ENCODE measurements at regions not wholly inside any gene's neighbourhood (a gene's known extent, or its start where the extent isn't known, plus 50 kb on each side); places are given as distances from the start of the nearest gene placed in this dataset.

DNA sequence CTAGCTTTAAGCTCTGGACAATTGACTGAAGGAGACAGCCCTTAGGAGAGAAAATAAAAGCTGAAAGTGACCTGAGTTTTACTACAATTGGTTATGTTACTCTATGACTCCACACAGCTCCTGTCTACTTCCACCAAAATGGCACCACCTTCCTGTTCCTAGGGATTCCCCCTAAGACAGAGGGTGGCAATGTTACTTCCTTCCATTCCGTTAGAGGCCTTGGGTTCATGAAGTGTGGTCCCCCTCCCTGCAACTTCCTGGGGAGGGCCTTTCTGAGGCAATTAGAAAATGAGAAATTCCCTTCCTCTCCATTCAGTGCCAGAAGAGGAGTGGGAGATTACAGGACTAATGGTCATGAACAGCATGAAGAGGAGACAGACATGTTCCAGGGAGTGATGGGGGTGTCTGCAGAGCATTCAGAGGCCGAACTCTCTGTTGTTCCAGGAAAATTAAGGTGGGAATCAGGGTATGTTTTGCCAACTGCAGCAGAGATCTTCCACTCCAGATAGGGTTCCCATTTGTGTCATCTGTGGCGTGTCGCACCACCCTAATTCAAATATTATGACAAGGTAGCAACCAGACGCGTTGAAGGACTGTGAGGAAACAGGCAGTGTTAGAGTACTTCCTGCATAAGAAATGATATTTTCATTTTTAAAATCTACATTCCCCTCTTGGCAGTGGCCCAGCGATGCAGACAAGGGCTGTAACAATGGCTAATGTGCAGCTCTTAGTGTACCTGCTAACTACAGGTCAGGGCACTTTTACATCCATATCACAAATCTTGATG lies 53.1 kb upstream of the TRIM67 start:
- DNase-seq (ENCODE audit: low read depth): no peak

DNA sequence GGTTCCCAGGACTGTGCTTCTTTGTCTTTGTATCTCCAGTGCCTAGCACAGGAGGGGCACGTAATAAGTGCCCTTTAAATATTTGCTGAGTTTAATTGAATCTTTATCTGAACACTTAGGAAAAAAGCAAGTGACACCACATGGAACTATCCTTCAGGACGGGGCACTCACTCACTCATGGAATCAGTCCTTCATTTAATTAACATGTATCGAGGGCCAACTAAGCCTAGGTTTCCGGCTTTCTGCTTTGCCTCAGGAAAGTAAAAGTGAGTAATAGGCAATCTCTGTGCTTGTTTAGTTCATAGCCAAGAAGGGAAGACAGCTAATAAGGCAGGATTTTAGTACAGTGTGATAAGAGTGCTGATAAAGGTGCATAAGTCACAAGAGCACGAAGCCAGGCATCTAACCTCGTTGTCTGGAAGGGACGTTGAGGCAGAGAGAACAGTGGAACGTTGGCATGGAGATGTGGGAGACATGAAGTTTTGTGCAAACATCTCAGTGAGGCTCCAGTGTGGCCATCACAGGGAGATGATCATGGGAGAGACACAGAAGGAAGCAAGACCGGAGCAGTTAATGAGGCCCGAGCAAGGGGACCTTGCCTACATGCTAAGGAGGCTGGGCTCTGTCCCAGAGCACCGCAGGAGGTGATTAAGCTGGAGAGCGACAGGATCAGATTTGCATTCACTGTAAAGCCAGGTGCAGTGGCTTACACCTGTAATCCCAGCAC lies 54.1 kb upstream of the TRIM67 start:
- DNase-seq (ENCODE audit: low read depth): peak; percentile 27

DNA sequence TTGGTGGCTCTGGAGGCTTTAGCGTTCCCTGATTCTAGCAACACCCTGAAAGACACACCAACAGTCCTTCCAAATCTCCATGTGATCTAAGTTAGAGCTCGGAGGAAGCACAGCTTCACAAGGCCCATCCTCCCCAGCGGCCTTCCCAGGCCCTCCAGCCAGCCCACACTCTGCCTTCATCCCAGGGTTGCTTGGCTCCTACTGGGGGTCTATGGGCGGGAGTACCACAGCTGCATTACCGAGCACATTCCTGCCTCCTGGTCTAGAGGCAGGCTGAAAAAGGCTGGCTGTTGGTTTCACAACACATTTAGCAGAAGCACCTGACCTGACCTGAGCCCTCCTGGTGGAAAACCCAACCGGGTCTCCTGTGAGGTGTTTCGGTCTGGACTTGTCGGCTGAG lies 54.7 kb upstream of the TRIM67 start:
- DNase-seq (ENCODE audit: low read depth): no peak

DNA sequence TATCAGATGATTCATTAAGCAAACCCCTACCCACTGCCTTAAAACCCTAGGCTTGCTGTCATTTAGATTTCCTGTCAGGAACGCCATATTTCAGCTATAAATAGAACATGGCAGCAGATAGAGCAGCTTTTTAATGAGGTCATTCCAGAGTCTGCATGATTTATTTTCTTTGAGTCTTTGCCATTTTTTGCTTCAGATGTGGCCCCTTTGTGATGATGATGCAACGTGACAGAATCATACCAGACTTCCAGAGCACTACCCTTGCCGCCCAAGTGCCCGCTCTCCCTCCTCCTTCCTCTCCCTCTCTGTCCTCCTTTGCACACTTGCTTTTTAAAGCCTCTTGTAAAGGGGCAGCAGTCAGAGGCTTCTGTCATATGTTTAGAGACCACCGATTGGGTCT lies 55.5 kb upstream of the TRIM67 start:
- peak; percentile 91 for DNase-seq (ENCODE audit: low read depth)

DNA sequence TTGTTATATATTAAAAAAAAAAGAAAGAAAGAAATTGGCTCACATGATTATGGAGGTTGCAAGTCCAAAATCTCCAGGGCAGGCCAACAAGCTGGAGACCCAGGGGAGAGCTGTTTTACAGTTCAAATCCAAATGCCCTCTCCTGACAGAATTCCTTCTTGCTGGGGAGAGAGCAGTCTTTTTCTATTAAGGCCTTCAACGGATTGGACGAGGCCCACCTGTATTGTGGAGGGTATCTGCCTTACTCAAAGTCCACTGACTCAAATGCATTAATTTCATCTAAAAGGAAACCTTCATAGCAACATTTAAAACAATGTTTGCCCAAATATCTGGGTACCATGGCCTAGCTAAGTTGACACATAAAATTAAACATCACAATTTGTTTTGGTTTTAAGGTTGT lies 56.9 kb upstream of the TRIM67 start:
- DNase-seq (ENCODE audit: low read depth): no peak

DNA sequence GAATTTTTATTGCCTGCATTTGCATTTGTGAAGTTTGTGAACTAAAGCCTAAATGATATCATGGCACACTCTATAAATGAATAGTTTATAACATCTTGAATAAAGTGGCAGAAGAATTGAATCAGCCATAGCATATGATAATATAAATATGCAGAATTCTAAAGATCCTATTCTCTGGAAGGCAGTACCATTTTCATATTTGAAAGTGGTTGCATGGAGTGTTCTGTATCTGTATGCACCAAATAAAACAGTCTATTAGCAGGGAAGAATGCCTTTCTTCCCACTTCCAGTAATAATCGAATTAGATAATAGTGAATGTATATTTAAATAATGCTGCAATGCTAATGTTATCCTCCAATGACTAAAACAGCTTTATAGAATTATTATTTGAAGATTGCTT lies 57.9 kb upstream of the TRIM67 start:
- DNase-seq (ENCODE audit: low read depth): no peak

DNA sequence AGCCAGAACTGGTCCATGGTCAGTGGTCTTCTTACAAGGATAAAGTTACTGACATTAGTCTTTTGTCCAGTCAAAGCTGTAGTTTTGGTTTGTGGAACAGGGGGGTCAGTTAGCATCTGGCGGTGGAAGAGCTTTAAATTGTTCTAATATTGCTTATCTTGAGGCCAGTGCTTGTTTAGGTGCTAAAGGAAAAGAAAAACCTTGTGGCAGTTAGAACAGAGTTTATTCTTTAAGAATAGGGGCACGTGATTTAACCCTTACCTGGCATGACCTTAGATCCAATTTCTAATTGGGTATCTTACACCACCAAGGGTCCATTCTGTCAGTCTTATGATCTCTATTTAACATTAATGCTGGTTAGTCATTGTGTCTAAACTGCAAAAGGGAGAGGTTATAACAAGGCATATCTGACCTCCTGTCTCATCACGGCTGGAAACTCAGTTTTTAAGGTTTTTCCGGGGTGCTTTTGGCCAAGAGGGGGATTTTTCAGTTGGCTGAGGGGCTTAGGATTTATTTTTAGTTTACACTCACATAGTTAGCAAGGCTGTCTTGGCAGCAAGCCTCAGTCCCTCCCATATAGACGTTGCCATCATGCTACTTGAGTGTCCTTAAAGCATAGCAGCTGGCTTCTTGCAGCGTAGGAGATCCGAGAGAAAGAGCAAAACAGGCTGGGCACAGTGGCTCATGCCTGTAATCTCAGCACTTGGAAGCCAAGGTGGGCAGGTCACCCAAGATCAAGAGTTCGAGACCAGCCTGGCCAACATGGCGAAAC lies 60.1 kb upstream of the FAM89A start:
- no peak for DNase-seq (ENCODE audit: low read depth)

DNA sequence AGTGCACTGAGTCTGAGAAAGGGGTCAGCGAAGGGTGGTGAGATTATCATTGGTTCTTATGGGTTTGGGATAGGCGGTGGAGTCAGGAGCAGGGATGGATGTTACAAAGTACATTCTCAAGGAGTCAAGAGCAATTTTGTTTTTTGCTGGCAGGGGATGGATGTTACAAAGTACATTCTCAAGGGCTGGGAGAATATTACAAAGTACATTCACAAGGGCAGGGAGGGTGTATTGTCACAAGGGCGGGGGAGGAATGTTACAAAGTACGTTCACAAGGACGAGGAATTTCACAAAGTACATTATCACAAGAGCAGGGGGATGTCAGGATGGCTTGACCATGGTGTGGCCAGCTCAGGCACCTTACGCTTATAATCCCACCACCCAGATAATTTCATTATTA lies 59.3 kb upstream of the FAM89A start:
- DNase-seq (ENCODE audit: low read depth): no peak

DNA sequence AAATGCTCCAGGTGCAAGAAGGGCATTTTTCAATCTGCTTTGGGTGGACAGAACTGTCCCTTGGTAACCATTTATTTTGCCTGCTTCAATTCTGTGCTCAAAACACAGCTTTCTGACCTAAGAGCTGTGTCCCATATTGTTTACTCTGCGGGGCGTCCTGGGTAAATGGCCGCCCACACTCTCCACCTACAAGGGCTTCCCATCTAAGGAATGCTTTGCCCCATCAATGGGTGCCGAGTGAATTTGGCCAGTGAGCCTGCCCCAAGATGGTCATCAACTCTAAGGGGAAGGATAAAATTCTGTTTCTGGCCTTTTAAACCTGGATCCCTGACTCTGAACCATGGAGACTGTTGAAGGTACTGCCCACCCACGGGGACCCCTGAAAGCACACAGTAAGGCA lies 55.5 kb upstream of the FAM89A start:
- DNase-seq (ENCODE audit: low read depth): no peak

DNA sequence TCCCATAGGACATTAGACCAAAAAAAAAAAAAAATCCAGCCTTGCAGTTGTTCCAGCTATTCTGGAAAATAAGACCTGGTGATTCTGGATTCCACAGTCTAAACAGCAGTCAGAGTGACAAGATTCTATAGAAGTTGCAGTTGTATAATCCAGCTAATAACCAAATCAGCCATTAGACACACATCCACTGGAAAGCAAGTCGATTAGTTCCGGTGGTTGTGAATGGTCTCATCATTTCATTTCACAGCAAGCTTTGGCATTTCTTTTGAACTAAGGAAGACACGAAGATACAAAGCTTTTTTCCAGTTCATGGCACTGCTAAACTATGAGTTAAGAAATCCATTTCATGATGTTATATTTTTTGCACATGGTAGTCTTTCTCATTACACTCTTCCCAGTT lies 54.4 kb upstream of the FAM89A start:
- no peak for DNase-seq (ENCODE audit: low read depth)

DNA sequence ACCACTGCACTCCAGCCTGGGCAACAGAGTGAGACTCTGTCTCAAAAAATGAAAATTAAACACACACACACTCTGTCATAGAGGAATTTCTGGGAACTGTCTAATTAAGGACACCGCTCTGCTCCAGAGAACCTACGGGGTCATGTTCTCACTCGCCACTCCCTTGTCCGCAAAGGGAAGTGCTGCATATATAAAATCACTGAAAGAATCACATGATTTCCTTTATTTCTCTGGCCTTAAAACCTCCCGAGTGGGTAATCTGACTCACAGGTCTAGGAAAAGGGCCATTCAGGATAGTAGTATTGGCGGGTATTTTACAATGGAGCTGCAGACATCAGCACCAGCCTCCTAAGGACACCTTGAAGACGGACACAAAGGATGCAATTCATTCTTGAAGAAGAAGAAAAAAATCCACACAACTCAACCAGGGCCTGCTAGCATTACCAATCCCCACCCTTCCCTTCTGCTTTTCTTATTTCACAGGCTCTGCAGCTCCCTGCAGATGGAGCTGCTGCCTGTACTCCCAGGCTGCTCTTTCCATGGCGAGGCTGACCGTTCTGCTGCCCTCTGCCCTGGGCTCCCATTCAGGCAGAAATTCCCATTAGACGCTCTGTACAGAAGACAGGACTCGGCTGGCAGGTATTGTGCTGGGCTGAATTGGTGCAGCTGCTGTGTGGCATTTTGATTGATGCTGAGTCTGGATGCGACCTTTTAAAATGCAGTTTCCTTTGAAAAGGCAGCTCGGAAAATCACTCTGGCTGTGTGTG lies 53.3 kb upstream of the FAM89A start:
- DNase-seq (ENCODE audit: low read depth): peak; percentile 15

DNA sequence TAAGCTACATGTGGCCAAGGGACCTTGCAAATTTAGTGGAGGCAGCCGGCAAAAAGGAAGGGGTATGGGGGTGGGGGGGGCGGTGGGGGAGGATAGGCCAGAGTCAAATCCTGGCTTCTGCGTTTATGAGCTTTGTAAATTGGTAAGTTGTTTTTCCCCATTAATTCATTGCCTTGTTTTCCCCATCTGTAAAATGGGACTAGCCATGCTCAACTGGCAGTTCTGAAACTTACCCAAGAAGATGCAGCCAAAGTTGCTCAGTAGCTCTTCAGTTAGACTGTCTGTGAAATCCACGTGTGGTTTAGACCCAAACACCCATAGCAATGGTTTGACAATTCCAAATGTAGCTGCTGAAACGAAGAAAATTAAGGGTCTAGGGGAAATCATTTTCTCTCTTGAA lies 52.3 kb upstream of the FAM89A start:
- DNase-seq (ENCODE audit: low read depth): no peak

DNA sequence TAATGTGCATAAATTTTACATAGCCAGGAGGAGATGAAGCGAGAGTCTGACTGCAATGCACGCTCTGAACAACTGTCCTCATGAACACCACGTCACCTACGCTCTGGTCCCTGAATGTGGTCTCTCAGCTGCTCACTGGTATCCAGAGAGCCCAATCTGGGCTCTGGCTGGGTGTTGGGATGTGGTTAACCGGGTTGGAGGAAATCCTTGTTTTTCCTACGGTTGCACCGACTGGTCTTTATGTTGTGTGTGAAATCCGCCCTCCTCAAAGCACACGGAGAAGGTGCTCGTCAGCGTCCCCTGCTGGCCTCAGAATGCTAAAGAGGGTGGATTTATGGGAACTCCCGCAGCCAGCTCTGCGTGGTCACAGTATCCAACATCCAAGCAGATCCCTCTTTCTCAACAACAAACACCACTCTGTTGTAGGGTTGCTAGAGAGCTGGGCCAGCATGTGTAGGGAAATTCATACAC lies 51.8 kb upstream of the FAM89A start:
- DNase-seq (ENCODE audit: low read depth): peak; percentile 45

DNA sequence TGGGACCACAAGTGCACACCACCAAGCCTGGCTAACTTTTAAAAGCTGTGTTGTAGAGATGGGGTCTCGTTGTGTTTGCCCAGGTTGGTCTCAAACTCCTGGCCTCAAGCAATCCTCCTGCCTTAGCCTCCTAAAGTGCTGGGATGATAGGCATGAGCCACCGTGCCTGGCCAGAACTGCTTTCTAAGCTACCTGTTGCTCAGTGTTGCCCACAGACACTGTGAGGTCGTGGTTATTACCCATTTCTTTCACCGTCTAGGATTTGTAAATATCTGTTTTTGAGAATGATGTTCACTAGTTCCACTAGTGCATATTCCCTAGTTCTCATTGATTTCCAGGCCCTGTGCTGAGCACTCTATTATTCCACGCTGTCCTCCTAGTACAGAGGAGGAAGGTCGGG lies 51.4 kb upstream of the FAM89A start:
- no peak for DNase-seq (ENCODE audit: low read depth)

All from iris pigment epithelial cell (primary cell).